Upper lobe of right lung (tissue), 1 donor: ENCODE measurements at regions not wholly inside any gene's neighbourhood (a gene's known extent, or its start where the extent isn't known, plus 50 kb on each side); places are given as distances from the start of the nearest gene placed in this dataset.
"Not testable (repeated sequence)": the region's sequence is repeated elsewhere in the genome, so short reads cannot be mapped to it uniquely, and the experiment has no call there.

Source experiments
- ATAC-seq: fragments of 200-7000 bp; cut with Tn5 transposase; one replicate; pipeline ENCODE4 v1.9.1; 2020; ENCODE audit warnings: mild to moderate bottlenecking, moderate library complexity
- DNase-seq: peaks from one replicate; pipeline ENCODE4 v3.0.0-alpha.2; 2020
- H3K27ac ChIP-seq: fragments of 200-600 bp; one replicate; pipeline ENCODE4 v1.8.0; 2022
- H3K27me3 ChIP-seq: fragments of 200-600 bp; one replicate; pipeline ENCODE4 v1.8.0; 2022; ENCODE audit warnings: mild to moderate bottlenecking
- H3K36me3 ChIP-seq: fragments of 200-600 bp; one replicate; pipeline ENCODE4 v1.8.0; 2022
- H3K4me1 ChIP-seq: fragments of 200-600 bp; one replicate; pipeline ENCODE4 v1.8.0; 2022
- H3K4me3 ChIP-seq: fragments of 200-600 bp; one replicate; pipeline ENCODE4 v1.8.0; 2022; ENCODE audit warnings: mild to moderate bottlenecking
- H3K9me3 ChIP-seq: fragments of 200-600 bp; one replicate; pipeline ENCODE4 v1.8.0; 2022
- intact Hi-C: fragments of 100-400 bp; cut with DNase I; formaldehyde crosslinking; loops from one replicate; pipeline ENCODE4 v1.11.0; 2022
- TF ChIP-seq, protein P1 (sequence below): fragments of 200-600 bp; IDR thresholded peaks from one replicate; pipeline ENCODE4 v1.8.0; 2022; ENCODE audit warnings: antibody characterized with exemption
- donor health status: DM: no; HTN: yes; CAD: no; lungs with severe emphysema.

DNA sequence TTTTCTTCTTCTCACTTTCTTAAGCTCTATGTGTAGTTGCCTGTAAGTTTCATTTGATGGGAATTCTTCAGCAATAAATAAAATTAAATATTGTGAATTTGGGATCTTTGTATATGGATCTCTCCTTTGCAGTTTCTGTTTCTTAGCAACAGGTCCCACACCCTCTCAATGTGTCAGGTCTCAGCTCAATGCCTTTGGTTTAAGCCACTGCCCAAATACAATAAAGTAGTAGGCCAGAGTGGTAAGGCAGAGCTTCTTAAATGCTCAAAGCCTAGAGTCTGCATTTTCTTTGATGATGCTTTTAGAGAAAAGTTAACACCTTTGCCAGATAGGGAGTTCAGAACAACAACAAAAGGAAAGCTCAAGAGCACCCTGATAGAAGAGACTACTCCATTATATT is 343.7 kb downstream of the NSUN3 start:
- Histone ChIP-seq H3K36me3 (no peaks in the 10 kb centered on the region), H3K9me3 (no peaks in the 10 kb centered on the region), H3K27ac (no peak overlapping the region), H3K27me3 (no peaks in the 10 kb centered on the region), H3K4me1 (no peaks in the 10 kb centered on the region), H3K4me3 (no peak overlapping the region)
- ATAC-seq (no peak), DNase-seq (no peak)
- TF ChIP-seq, protein P1, sequence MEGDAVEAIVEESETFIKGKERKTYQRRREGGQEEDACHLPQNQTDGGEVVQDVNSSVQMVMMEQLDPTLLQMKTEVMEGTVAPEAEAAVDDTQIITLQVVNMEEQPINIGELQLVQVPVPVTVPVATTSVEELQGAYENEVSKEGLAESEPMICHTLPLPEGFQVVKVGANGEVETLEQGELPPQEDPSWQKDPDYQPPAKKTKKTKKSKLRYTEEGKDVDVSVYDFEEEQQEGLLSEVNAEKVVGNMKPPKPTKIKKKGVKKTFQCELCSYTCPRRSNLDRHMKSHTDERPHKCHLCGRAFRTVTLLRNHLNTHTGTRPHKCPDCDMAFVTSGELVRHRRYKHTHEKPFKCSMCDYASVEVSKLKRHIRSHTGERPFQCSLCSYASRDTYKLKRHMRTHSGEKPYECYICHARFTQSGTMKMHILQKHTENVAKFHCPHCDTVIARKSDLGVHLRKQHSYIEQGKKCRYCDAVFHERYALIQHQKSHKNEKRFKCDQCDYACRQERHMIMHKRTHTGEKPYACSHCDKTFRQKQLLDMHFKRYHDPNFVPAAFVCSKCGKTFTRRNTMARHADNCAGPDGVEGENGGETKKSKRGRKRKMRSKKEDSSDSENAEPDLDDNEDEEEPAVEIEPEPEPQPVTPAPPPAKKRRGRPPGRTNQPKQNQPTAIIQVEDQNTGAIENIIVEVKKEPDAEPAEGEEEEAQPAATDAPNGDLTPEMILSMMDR: no peak
- intact Hi-C loops: no loop called here

DNA sequence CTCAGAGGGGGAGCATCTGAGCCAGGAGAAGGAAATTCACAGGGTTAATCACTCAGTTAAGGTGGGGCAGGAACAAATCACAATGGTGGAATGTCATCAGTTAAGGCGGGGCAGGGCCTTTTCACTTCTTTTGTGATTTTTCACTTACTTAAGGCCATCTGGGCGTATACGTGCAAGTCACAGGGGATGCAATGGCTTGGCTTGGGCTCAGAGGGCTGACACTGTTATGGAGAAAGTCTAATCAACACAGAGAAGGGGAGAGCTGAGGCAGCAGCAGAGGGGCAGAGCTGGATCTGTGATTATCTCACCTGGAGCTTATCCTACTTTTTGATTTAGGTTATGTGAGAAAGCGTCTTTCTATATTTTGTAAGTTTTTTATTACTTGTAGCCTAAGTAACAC is 350.1 kb downstream of the NSUN3 start:
- H3K9me3 ChIP-seq, intact Hi-C loops: not testable (repeated sequence)

DNA sequence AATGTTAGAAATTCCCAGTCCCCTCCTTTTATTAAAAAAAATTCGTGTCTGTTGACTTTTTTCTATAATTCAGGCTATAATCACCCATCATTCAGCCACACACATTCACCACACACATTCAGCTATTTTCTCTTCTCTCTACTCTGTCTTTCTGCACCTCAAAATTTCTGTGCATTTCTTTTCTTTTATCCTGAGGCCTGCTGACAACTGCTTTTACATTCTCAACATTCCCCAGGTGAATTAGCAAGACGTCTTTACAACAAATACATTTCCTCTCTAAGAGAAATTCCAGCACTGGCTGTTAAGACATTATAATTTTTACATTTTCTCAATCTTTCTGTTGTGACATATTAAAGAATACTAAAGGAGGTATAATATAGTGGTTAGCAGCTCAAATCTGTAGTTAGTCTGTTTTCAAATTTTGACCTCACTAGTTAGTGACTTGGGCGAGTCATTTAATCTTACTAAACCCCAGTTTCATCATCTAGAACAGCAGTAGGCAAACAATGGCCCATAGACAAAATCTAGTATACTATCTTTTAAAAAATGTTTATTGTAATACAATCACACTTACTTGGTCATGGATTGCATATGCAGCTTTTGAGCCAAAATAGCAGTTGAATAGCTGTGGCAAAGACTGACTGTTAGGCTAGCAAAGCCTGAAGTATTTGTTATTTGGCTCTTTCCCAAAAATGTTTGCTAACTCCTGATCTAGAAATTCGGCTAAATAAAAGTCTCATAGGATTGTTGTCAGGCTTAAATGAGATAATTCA is 350.7 kb downstream of the NSUN3 start:
- Histone ChIP-seq H3K36me3 (no peaks in the 10 kb centered on the region), H3K4me3 (no peak overlapping the region), H3K27ac (no peak overlapping the region), H3K9me3 (no peaks in the 10 kb centered on the region), H3K27me3 (no peaks in the 10 kb centered on the region), H3K4me1 (no peaks in the 10 kb centered on the region)
- DNase-seq: no peak
- TF ChIP-seq, protein P1: no peak
- ATAC-seq: no peak
- intact Hi-C loops: no loop called here

More for the DNA sequence above, 350.1 kb downstream of the NSUN3 start:
- H3K4me3 ChIP-seq, DNase-seq, H3K36me3 ChIP-seq, H3K27ac ChIP-seq, ATAC-seq, H3K27me3 ChIP-seq, H3K4me1 ChIP-seq: not testable (repeated sequence)

DNA sequence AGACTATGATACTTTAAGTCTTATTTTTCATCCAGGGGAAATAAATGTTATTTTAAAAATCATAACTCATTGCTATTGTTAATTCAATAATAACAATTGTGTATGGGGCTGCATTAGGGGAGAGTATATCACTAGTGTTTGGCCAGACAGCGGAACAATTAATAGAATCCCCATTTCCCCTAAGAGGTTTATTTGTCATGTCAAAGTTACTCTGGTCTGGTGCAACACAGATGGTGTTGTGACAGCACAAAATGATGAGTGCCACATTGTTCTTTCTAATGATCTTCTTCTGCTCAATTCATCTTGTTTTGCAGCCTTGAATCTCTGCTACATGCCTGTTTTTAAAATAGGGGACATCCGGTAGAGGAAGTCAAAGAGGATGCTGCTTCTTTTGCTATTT is 351.6 kb downstream of the NSUN3 start:
- Histone ChIP-seq H3K36me3 (no peaks in the 10 kb centered on the region), H3K9me3 (no peaks in the 10 kb centered on the region), H3K27ac (no peak overlapping the region), H3K4me3 (no peak overlapping the region), H3K4me1 (no peaks in the 10 kb centered on the region), H3K27me3 (no peaks in the 10 kb centered on the region)
- intact Hi-C loops: no loop called here
- DNase-seq (no peak), ATAC-seq (no peak)
- TF ChIP-seq, protein P1: no peak

DNA sequence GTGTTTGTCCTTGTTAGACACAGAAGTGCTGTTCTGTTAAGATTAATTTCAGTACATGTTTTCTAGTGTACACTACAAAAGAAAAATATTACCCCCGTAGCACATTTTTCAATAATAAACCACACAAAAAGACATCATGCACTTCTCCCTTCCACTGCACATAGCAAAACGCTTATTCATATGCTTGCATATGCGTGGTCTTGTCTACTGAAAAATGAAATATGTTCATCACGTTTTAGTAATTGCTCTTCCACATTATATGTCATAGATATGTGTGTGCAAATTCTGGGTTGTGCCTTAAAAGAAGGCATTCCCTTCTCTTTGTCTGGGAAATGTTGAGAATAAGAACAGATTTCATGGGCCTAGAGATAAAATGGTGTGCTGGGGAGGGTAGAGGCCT is 353.9 kb downstream of the NSUN3 start:
- TF ChIP-seq, protein P1: no peak
- Histone ChIP-seq H3K4me3 (no peak overlapping the region), H3K27ac (no peak overlapping the region), H3K9me3 (no peaks in the 10 kb centered on the region), H3K27me3 (no peaks in the 10 kb centered on the region), H3K36me3 (no peaks in the 10 kb centered on the region), H3K4me1 (no peaks in the 10 kb centered on the region)
- intact Hi-C loops: no loop called here
- ATAC-seq (no peak), DNase-seq (no peak)

DNA sequence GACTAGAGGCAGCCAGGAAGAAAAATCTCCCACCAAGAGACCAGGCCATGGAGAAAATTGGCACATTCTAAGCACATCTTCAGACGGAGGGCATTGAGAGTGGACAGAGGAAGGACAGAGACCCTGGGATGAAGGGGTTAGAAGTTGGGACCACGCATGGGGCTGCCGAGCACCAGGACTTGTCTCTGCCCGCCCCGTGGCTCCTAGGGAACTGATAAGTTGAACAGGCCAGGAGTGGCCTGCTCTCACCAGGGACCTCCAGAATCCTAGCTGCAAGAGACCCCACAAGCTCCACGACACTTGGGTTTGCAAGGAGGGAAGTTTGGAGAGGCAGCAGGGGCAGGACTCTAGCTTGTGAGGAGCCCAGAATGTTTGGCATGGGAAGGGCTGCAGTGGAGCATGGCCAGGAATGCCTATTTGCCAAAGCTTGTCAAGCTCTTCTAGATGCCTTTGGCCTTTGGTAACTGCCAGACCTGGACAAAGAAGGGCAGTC is 355.1 kb downstream of the NSUN3 start:
- Histone ChIP-seq H3K4me3 (no peak overlapping the region), H3K36me3 (no peaks in the 10 kb centered on the region), H3K4me1 (no peaks in the 10 kb centered on the region), H3K9me3 (no peaks in the 10 kb centered on the region), H3K27ac (no peak overlapping the region), H3K27me3 (no peaks in the 10 kb centered on the region)
- intact Hi-C loops: no loop called here
- ATAC-seq (no peak), DNase-seq (no peak)
- TF ChIP-seq, protein P1: no peak
